Right renal cortex interstitium (tissue), 3 donors: ENCODE measurements at regions not wholly inside any gene's neighbourhood (a gene's known extent, or its start where the extent isn't known, plus 50 kb on each side); places are given as distances from the start of the nearest gene placed in this dataset.
"Not testable (repeated sequence)": the region's sequence is repeated elsewhere in the genome, so short reads cannot be mapped to it uniquely, and the experiment has no call there.

Experiments
- DNase-seq, 3 donors: peaks; one replicate each; pipeline ENCODE4 v3.0.0-alpha.2; 2013; ENCODE audit warnings: low read depth in 3 of 3, low spot score in 2 of 3

DNA sequence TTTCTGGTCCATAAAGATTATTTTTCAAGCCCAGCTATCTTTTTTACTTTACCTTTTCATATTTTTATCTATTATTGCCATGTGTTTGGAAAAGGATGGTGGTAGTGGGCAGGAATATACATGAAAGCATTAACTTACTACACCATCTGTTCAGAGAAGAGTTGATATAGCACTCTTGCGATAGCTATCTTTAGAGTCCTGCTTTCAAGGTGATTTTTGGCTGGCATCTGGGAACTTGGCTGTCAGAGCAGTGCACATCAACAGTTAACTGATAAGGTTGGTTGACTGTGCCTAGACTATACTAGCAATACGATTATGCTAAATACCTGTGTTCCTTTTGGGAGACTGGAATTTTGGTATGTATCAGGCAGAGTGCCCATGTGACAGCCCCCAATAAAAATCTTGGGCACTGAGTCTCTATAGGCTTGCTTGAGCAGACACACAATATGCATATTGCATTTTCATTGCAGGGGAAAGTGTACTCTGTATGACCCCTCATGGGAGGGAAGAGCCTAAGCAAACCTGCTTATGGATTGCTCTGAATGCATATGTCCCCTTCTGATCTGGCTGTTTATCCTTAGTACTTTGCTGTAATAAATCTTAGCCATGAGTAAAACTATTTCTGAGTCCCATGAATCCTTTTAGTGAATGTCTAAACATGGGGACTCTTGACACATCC lies 227.6 kb upstream of the C9orf72 start:
- DNase-seq: no peak

DNA sequence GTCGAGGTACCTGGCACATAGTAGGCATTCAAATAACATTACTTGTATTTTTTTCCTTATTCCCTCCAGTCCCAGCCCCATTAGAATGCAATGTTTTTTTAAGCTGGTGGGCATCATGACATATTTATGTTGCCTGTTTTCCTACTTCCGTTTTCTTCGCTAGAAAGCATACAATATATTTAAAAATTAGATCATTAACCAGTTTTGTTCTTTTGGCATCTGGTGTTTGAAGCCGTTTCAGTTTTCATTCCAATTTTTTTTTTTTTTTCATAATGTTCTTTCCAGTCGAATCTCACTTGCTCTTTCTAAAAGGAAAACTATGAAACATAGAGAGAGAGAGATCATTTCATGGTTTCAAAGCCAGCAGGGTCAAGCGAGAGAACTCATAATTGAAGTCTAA lies 228.3 kb upstream of the C9orf72 start:
- DNase-seq: no peak

DNA sequence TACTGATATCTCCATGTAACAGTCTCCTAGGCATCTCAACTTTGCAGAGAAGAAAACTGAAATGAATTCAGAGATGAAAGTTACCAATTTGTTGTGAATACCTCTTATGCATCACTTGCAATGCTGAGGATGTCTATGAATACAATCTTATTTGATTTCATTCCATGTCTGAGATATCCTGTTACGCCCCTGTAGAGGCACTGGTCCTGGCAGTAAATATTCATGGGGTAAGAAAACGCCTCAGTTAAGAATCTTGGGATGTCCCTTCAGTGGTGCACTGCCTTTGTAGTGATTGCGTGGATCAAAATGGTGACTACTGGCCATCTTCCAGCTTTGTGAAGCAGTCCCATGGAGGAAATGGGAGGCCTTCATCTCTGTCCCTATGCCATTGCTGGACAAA lies 229.1 kb upstream of the C9orf72 start:
- DNase-seq: no peak

DNA sequence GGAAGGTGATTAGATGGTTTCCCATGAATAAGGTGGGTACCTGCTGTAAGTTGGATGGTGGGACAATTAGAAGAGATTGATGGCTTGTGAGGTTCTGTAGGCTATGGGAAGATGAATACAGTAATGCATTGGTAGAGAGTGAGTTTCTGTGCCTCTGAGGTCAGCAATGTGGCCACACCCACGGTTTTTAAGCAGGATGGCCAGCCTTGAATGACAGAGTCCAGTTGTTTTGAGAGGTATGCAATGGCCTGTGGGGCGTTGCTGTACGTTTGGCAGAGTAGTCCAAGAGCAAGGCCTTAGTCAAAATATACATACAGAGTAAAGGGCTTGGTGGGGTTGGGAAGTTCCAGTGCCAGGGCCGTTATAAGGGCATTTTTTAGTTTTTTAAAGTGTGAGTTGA lies 235.6 kb upstream of the C9orf72 start:
- DNase-seq: no peak

DNA sequence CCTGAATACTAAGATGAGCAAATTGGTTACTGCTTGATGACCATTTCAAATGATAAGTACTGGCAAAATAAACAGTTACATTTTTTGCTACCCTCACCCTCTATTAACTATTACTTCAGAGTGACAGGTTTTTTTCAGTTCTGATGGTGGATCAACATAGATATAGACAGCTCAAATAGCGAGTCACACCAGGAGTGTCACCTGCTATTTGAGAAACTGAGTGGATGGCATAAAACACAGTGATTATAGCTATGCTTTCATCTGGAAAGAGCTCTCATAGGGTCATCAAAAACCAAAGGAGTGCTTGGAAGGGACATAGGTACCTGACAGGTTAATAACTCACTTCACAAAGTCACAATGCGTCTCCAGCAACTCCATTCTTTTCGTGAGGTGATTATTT lies 244.5 kb upstream of the C9orf72 start:
- DNase-seq: no peak

DNA sequence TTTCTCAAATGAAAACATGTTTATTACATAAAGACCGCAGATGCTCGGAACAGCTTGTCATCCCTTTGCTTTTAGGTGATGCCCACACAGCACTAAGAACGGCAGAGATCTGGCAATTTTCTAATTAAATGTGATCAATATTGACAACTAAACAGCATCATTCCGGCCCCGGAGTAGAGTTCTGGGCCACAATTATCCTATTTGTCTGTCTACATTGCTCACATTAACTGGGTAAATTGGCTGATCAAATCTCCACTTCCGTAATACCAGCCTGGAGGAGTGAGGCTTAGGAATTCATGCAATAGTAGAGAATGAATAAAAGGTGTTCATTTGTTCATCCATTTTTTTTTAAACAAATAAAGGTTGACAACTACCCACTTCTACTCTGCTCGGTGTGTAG lies 245.1 kb upstream of the C9orf72 start:
- no peak for DNase-seq

DNA sequence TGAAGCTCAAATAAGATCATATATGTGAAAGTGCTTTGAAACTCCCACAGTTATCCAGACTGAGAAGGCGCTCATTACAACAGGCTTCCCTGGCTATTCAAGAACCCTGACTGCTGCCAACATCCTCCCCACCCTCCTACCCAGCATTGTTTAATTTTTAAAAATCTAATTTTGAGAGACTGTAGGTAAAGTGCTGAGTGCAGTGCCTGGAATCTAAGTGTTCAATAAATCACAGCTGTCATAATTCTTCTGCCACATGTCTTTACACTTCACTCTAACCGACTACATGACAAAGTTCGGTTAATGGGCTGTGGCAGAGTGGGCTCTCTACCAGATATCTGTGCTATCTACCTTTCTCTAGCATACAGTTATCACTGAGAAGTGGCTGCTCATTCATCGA lies 255.6 kb upstream of the C9orf72 start:
- no peak for DNase-seq

DNA sequence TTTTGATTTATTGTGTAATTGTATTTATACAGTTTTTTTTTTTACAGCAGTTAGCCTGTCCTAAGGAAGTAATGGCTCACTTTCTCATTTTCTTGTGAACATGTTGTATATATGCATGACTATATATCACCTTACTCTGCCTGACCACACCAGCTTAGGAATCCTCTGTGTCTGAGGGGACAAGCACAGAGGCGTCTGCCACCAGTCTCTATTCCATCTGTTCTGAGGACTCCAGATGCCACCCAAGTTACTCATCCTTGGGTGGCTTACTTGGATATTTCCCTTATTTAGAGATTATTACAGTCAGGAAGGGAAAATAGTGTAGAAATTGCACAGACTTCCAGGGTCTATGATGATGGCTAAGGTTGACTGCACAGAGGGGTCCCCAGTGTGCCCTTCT lies 256.3 kb upstream of the C9orf72 start:
- no peak for DNase-seq

DNA sequence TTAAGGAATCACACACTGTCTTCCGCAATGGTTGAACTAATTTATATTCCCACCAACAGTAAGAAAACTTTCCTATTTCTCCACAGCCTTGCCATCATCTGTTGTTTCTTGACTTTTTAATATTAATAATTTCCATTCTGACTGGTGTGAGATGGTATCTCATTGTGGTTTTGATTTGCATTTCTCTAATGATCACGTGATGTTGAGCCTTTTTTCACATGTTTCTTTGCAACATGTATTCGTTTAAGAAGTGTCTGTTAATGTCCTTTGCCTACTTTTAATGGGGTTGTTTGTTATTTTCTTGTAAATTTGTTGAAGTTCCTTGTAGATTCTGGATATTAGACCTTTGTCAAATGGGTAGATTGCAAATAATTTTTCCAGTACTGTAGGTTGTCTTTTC lies 258.8 kb upstream of the C9orf72 start:
- not testable (repeated sequence) for DNase-seq

DNA sequence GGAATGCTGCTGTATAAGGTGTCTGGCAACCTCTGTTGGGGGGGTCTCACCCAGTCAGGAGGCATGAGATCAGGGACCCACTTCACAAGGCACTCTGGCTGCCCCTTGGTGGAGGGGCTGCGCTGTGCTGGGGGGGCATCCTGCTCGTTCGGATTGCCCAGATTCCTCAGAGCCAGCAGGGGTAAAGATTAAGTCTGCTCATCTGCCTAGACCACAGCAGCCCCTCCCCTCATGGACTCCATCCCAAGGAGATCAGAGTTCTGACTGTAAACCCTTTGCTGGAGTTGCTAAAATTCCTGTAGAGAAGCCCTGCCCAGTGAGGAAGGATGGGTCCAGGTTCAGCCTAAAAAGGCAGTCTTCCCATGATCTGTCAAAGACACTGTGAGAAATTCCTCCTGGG lies 262.0 kb upstream of the C9orf72 start:
- no peak for DNase-seq

DNA sequence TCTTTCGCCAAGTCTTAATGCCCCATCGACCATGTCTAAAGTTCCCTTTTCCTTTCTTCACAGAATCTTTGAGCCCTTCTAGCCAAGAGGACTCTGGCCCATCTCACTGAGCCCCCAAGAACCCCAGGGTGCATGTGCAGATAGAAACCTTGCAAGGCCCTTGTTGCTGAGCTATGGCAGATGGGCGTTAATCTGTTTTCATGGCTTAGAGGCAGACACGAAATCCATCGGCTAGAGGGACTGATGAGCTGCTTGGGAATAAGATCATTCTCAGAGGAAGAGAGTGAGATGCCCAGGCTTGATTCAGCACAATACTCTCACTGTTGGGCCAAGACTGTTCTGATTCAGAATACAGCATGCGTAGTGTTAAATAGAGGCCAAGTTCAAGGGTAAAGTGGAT lies 262.5 kb upstream of the C9orf72 start:
- no peak for DNase-seq

DNA sequence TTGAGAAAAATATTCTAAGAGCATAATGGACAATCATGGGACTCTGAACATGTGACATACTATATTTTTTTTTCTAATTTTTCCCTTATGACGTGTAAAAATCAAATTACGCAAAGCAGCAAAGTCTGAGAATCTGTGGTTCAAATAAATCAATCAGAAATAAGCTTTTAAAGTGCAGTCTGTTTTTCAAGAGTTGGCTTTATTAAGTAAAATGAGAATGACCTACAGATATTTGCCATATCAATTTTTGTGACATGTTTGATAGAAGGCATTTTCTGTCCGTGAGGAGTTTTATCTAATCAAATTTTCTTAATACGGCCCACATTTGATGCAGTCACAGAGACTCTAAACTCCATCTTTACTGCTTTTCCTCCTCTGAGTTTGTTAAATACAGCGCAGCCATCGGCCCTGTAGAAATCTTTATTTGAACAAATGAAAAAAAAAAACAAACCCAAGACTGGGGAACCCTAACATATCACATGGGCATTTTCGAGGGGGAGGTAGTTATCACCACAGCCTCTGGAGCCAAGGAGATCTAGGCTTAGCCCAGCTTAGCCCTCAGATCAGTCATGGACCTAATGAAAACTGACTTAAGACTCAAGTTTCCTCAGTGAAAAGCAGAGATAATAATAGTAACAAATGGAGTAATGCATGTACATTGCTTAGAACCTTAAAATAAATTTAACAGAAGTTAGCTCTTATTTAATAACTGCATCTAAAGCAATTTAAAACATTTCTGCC lies 263.6 kb upstream of the C9orf72 start:
- DNase-seq: no peak

DNA sequence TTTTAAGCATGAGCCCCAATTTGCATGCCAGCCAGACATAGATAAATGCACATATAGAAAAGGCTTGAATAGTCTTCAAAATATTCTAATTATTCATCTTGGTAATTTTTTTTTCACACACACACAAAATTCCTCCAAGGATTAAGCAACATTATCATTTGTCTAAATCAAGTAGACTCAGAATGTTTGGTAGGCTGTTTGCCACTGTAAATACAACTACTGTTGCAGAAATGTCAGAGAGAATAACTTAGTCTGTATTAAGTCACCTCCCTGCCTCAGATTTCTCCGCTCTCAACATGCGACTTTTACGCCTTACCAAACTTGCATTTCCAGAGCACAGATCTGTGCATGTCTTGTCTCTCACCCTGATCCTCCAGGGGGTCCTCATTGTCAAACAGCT lies 265.6 kb upstream of the C9orf72 start:
- DNase-seq: no peak

DNA sequence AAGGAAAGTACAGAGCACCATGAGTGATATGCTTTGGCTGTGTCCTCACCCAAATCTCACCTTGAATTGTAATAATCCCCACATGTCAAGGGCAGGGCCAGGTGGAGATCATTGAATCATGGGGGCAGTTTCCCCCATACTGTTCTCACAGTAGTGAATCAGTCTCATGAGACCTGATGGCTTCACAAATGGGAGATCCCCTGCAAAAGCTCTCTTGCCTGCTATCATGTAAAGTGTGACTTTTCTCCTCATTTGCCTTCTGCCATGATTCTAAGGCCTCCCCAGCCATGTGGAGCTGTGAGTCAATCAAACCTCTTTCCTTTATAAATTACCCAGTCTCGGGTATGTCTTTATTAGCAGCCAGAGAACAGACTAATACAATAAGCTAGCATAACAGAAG lies 266.5 kb upstream of the C9orf72 start:
- not testable (repeated sequence) for DNase-seq

DNA sequence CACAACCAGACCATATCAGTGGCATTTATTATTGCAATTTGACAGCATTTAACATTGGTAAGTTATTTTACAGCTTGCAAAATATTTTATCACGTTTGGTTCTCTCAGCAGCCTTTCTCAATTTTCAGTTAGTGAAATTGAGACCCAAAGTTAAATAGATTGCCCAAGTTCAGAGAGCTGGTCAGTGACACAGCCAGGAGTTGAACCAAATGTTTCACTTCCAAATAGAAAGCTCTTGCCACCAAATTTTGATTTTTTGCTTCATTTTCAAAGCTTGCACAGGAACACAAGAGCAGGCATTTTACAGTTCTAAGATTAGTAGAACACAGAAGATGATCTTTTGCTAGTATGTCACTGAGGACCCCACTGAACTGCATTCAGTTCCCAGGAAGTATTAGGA lies 271.5 kb upstream of the C9orf72 start:
- DNase-seq: no peak

DNA sequence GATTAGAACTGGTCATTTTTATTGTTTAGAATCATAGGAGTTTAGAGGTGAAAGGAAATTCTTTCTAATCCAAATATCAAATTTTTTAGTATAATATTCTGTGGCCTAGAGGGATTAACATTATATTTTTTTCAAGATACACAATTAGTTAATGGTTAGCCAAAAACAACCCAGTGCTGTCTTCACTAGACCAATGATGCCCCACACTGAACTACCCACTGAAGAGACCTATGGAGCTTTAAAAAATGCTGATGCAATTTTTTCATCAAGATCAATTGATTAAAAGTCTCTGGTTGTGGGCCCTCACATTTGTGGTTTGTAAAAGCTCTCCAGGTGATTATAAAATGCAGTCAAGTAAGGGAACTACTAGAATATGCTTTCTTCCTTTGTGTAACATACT lies 274.1 kb upstream of the C9orf72 start:
- DNase-seq: no peak

DNA sequence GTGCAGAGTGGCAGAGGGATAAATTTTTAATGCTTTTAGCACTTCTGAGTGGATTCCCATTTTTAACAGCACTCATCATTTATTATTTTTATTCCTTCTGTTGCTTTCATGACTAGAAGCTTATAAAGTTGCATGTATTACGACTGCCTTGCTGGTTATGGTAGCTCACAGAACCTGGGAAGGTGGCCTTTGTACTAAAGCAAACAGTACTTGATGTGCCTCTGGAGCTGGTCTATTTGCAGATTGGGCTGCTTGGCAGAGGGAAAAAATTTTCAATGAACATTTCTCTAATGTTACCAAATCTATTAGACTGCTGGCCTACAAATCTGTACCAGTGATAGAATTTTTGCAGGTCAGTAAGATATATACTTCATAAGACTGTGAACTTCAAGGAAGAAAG lies 274.5 kb upstream of the C9orf72 start:
- no peak for DNase-seq

DNA sequence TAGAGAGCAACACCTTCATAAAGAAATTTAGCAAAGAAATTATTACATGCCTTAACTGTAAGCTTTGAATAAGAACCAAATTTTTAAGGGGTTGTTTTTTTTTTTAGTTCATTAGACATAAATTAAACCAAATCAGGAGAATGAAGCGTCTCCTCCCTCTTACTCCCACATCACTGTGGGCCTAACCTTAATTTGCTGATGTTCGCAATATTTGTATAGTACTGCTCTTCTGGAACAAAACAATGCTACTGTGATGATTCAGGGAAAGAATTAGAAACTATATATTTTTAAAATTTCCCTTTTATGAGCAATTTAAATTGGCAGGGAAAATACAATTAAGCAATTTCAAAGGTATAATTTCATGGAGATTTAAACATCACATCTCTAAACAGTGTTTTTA lies 275.0 kb upstream of the C9orf72 start:
- no peak for DNase-seq

DNA sequence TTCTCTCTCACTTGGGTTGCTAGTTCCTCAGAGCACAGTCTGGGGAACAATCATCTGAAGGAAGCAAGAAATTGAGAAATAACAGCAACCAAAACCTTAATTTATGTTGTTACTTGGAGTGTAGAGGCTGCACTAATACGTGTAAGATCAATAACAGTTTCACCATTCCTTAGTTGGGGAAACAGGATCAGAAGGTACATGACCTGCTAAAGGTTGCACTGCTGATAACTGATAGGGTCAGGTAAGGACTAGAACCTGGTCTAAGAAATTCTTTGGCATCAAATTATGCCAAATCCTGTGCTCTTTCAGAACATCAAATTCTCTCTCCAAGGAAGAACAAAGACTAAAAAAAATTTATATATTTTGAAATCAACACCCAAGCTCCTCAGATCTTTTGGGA lies 278.6 kb upstream of the C9orf72 start:
- DNase-seq: no peak

DNA sequence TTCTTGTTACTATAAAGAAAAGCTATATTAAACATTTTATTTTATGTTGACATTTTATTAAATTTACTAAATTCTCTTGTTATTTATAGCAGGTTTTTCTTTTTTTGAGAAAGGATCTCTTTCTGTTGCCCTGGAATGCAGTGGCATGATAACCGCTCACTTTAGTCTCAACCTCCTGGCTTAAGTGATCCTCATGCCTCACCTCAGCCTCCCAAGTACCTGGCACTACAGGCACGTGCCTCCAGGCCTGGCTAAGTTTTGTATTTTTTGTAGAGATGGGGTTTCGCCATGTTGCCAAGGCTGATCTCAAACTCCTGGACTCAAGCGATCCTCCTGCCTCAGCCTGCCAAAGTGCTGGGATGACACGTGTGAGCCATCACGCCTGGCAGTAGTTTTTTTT lies 280.2 kb upstream of the C9orf72 start:
- no peak for DNase-seq

DNA sequence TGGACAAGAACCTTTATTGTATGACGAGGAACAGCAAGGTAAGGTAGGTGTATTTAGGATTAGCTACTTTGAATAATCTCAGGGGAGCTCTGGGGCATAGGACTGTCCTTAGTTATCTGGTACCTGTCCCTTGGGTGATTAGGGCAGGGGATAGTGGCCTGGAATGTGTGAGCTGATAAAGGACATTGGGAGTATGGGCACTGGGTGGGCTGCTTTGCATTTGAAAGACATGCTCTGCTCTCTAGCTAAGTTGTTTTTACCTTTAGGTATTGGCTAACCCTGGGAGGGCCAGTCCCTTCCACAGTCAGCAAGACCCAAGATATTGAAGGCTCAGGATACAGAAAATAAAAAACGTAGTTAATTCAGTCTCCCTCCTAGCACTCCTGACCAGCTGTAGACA lies 282.8 kb upstream of the C9orf72 start:
- no peak for DNase-seq

DNA sequence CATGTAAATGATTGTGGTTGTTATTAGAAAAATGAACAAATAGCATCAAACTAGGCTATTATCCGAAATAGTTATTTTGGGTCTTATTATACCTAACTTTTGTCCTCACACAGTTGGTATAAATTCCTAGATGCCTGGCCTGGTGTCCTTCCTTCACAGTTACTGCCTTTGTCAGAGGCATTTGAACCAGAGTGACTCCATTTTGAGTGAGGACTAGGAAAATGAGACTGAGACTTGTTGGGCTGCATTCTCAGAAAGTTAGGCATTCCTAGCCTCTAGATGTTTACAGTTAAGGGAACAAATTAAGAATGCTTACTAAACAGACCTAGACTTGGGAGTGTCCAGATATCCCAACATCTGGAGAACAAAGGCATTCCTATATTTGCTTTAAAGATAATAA lies 283.5 kb upstream of the C9orf72 start:
- no peak for DNase-seq

DNA sequence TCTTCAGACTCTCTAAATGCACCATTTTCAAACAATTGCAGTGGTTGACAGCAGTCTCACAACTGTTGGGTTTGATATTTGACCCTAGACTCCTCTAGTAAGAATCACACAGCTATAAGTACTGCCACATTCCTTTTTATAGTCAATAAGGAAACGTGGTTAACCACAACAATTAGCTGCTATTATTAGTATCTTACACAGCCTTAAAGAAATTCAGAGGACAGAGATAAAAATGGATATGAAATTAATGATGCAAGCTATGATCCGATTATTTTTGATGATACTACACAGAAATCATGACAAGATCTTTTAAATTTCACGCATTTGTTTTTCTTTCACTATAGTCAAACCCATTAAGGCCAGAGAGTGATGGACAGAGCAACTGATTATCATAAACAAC lies 288.6 kb upstream of the C9orf72 start:
- DNase-seq: no peak
